ENCODE measurements at regions not wholly inside any gene's neighbourhood (a gene's known extent, or its start where the extent isn't known, plus 50 kb on each side); places are given as distances from the start of the nearest gene placed in this dataset.

DNA sequence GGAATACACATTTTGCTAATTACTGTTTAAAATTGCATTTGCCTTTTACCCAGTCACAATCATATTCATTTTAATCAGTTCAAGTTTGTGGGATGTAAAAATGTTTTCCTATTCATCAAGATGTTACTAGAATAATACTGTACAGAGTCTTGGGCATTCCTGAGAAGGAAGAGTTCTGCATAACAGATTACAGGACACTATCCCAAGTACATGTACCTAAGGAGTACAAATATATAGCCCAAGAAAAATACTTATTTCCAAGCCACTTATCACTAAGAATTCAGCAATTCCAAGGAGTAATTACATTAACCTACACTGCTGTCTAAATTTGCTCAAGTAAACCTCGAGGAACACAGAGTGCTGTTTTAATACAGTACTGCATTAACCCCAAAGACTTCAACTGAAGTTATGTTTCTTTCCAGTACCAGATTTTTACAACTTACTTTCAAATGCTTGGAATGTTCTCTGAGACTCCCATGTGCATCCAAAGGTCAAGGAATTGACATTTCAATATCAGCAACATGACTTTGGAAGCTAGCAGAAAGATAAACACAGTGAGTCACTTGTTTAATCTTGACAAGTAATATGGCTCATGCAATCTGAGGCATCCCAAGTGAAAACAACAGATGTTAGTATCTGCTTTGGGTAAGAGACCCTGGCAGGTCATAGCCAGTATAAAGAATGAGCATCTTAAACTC lies 125.4 kb upstream of the BET1 start:
- peak; percentile 8 for DNase-seq
- Histone ChIP-seq H2BK5ac (ENCODE audit: low read length) (no peak overlapping the region), H3K27ac (ENCODE audit: low read depth, low read length) (no peak overlapping the region), H3K27me3 (ENCODE audit: insufficient read depth, low read length, poor library complexity) (no peaks in the 10 kb centered on the region), H3K4ac (ENCODE audit: low read depth, low read length) (no peak overlapping the region), H3K4me3 (ENCODE audit: low read length) (no peak overlapping the region), H2BK120ac (ENCODE audit: low read depth, low read length) (no peak overlapping the region), H3K9ac (ENCODE audit: low read length) (no peak overlapping the region), H3K23ac (ENCODE audit: low read length) (no peak overlapping the region), H2BK15ac (replicated peaks; ENCODE audit: low read depth) (no peak overlapping the region), H3K4me1 (ENCODE audit: control insufficient read depth, low read depth, low read length) (no peaks in the 10 kb centered on the region), H3K79me1 (ENCODE audit: low read length) (no peaks in the 10 kb centered on the region), H3K79me2 (ENCODE audit: control insufficient read depth, insufficient read depth, low read length) (no peaks in the 10 kb centered on the region), H3K36me3 (ENCODE audit: control insufficient read depth, insufficient read depth, low read length) (no peaks in the 10 kb centered on the region), H3K4me2 (ENCODE audit: low read length) (no peak overlapping the region), H4K5ac (ENCODE audit: low read length) (no peak overlapping the region), H3K18ac (ENCODE audit: low read length) (no peak overlapping the region), H4K8ac (ENCODE audit: low read depth, low read length) (no peak overlapping the region), H3K56ac (ENCODE audit: low read length) (no peak overlapping the region), H2AK5ac (ENCODE audit: low read length) (no peak overlapping the region)
- WGBS (ENCODE audit: extremely low coverage, insufficient coverage, low lambda C conversion rate) = no CpG with 5 or more reads among the region's 1 CpG

DNA sequence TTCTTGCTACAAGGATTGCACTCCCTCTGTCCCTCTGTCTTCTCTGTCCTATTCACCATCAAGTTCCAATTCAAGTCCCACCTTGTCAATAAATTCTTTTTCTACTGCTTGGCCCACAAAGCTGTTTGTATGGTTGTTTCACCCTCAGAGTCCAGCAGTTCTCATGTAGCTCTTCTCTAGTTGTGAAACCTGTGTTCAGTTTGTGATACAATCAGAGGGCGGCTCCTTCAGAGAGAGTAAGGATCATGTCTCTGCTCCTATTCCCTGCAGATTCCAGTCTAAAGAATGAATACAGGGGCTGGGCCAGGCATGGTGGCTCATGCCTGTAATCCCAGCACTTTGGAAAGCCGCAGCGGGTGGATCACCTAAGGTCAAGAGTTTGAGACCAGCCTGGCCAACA lies 126.6 kb upstream of the BET1 start:
- Histone ChIP-seq H3K27me3 (ENCODE audit: insufficient read depth, low read length, poor library complexity) (no peaks in the 10 kb centered on the region), H4K5ac (ENCODE audit: low read length) (no peak overlapping the region), H2BK120ac (ENCODE audit: low read depth, low read length) (no peak overlapping the region), H3K9ac (ENCODE audit: low read length) (no peak overlapping the region), H3K27ac (ENCODE audit: low read depth, low read length) (no peak overlapping the region), H2BK15ac (replicated peaks; ENCODE audit: low read depth) (no peak overlapping the region), H3K4me1 (ENCODE audit: control insufficient read depth, low read depth, low read length) (no peaks in the 10 kb centered on the region), H2AK5ac (ENCODE audit: low read length) (no peak overlapping the region), H3K79me1 (ENCODE audit: low read length) (no peaks in the 10 kb centered on the region), H3K4me2 (ENCODE audit: low read length) (no peak overlapping the region), H4K8ac (ENCODE audit: low read depth, low read length) (no peak overlapping the region), H3K79me2 (ENCODE audit: control insufficient read depth, insufficient read depth, low read length) (no peaks in the 10 kb centered on the region), H2BK5ac (ENCODE audit: low read length) (no peak overlapping the region), H3K4me3 (ENCODE audit: low read length) (no peak overlapping the region), H3K18ac (ENCODE audit: low read length) (no peak overlapping the region), H3K56ac (ENCODE audit: low read length) (no peak overlapping the region), H3K36me3 (ENCODE audit: control insufficient read depth, insufficient read depth, low read length) (no peaks in the 10 kb centered on the region), H3K23ac (ENCODE audit: low read length) (no peak overlapping the region), H3K4ac (ENCODE audit: low read depth, low read length) (no peak overlapping the region)
- no peak for DNase-seq
- no CpG with 5 or more reads among the region's 3 CpGs for WGBS (ENCODE audit: extremely low coverage, insufficient coverage, low lambda C conversion rate)

DNA sequence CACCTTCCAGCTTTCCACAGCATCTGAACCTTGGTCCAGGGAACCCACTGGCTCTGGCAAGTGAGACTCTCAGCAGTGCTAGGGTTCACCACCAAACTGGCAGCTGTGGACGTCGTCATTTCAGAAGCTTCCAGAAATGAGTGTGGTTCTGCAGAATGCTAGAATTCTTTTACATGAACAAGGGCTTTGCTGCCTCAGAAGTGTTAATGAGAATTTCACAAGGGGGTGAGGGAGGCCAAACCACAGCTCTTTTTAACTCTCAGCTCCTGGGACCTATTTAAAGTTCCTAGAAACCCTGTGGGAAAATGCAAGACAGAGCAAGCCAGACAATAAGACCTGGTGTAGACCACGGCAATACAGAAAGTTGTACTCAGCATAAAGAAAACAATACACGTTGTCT lies 129.3 kb upstream of the BET1 start:
- H3K4me2 ChIP-seq (ENCODE audit: low read length) = no peak overlapping the region
- no peak overlapping the region for H4K5ac ChIP-seq (ENCODE audit: low read length)
- H3K18ac ChIP-seq (ENCODE audit: low read length) = peak overlapping the region; percentile 90
- H3K4me3 ChIP-seq (ENCODE audit: low read length) = no peak overlapping the region
- H3K23ac ChIP-seq (ENCODE audit: low read length) = no peak overlapping the region
- no peaks in the 10 kb centered on the region for H3K79me1 ChIP-seq (ENCODE audit: low read length)
- H2BK120ac ChIP-seq (ENCODE audit: low read depth, low read length) = no peak overlapping the region
- H4K8ac ChIP-seq (ENCODE audit: low read depth, low read length) = no peak overlapping the region
- no peak overlapping the region for H2AK5ac ChIP-seq (ENCODE audit: low read length)
- no peaks in the 10 kb centered on the region for H3K4me1 ChIP-seq (ENCODE audit: control insufficient read depth, low read depth, low read length)
- WGBS (ENCODE audit: extremely low coverage, insufficient coverage, low lambda C conversion rate) = no CpG with 5 or more reads among the region's 4 CpGs
- no peak overlapping the region for H2BK5ac ChIP-seq (ENCODE audit: low read length)
- no peak overlapping the region for H3K9ac ChIP-seq (ENCODE audit: low read length)
- H3K56ac ChIP-seq (ENCODE audit: low read length) = no peak overlapping the region
- no peaks in the 10 kb centered on the region for H3K27me3 ChIP-seq (ENCODE audit: insufficient read depth, low read length, poor library complexity)
- H3K27ac ChIP-seq (ENCODE audit: low read depth, low read length) = no peak overlapping the region
- H3K36me3 ChIP-seq (ENCODE audit: control insufficient read depth, insufficient read depth, low read length) = no peaks in the 10 kb centered on the region
- H3K4ac ChIP-seq (ENCODE audit: low read depth, low read length) = no peak overlapping the region
- DNase-seq = peak; percentile 16
- no peak overlapping the region for H2BK15ac ChIP-seq (replicated peaks; ENCODE audit: low read depth)
- no peaks in the 10 kb centered on the region for H3K79me2 ChIP-seq (ENCODE audit: control insufficient read depth, insufficient read depth, low read length)

DNA sequence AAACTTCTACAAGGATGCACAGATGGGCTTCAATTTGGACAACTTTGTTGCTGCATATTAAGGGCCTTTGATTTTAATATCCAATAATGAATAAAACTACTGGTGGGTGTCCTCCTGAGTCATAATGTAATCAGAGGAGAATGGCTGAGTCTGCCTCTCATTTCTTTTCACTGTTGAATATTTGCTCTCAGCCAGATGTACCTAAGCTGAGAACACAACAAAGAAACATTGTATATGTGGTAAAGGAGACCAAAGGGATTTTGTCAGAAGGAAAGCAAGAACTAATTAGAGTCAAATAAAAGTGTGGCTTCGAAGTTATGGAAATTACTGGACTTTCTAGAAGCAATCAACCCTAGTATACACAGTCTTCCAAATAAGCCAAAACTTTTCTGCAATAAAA lies 131.0 kb upstream of the BET1 start:
- Histone ChIP-seq H4K5ac (ENCODE audit: low read length) (no peak overlapping the region), H3K4ac (ENCODE audit: low read depth, low read length) (no peak overlapping the region), H3K79me2 (ENCODE audit: control insufficient read depth, insufficient read depth, low read length) (no peaks in the 10 kb centered on the region), H3K27me3 (ENCODE audit: insufficient read depth, low read length, poor library complexity) (no peaks in the 10 kb centered on the region), H2BK5ac (ENCODE audit: low read length) (no peak overlapping the region), H2BK15ac (replicated peaks; ENCODE audit: low read depth) (no peak overlapping the region), H3K27ac (ENCODE audit: low read depth, low read length) (no peak overlapping the region), H3K9ac (ENCODE audit: low read length) (no peak overlapping the region), H2BK120ac (ENCODE audit: low read depth, low read length) (no peak overlapping the region), H2AK5ac (ENCODE audit: low read length) (no peak overlapping the region), H3K18ac (ENCODE audit: low read length) (no peak overlapping the region), H3K4me1 (ENCODE audit: control insufficient read depth, low read depth, low read length) (no peaks in the 10 kb centered on the region), H3K56ac (ENCODE audit: low read length) (no peak overlapping the region), H3K4me3 (ENCODE audit: low read length) (no peak overlapping the region), H3K4me2 (ENCODE audit: low read length) (no peak overlapping the region), H3K36me3 (ENCODE audit: control insufficient read depth, insufficient read depth, low read length) (no peaks in the 10 kb centered on the region), H3K79me1 (ENCODE audit: low read length) (no peaks in the 10 kb centered on the region), H4K8ac (ENCODE audit: low read depth, low read length) (no peak overlapping the region), H3K23ac (ENCODE audit: low read length) (no peak overlapping the region)
- no CpG with 5 or more reads among the region's 1 CpG for WGBS (ENCODE audit: extremely low coverage, insufficient coverage, low lambda C conversion rate)
- no peak for DNase-seq

DNA sequence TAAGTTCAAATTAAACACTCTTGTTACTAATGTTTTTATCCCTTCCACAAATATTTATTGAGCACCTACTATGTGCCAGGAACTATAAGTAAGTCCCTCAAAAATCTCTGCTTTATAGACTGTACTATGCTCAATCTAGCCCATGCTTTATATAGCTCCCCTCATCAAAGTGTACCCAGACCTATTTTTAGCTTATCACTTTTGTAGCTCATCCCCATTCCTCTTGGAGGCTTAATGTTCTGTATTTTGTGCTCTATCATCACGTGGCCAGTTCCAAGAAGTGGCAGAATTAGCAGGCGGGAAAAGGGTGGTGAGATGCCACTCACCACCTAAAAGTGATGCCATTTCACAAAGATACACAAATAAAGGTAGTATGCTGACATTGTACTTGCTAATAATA lies 138.1 kb upstream of the BET1 start:
- no peak overlapping the region for H3K27ac ChIP-seq (ENCODE audit: low read depth, low read length)
- no CpG with 5 or more reads among the region's 2 CpGs for whole genome bisulfite sequencing (ENCODE audit: extremely low coverage, insufficient coverage, low lambda C conversion rate)
- no peak overlapping the region for H3K9ac ChIP-seq (ENCODE audit: low read length)

DNA sequence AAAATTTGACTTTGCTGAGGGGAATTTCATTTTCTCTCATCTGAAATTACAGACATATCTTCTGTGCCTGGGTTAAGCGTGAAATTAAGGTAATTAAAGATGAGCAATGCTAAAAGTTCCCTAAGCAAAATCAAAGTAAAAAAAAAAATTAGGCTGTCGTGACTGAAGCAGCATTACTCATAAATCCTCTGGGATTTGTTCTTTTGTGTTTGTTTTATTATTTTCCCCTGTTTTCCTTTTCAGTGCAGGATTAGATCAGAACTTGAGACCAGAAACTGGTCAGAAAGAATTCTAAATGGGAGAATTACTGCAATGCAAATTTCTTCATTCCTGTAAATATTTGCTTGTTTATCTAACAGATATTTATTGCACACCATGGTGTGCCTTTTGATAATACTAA lies 141.4 kb upstream of the BET1 start:
- Histone ChIP-seq H3K4ac (ENCODE audit: low read depth, low read length) (no peak overlapping the region), H2AK5ac (ENCODE audit: low read length) (no peak overlapping the region), H2BK5ac (ENCODE audit: low read length) (no peak overlapping the region), H3K4me1 (ENCODE audit: control insufficient read depth, low read depth, low read length) (no peaks in the 10 kb centered on the region), H4K5ac (ENCODE audit: low read length) (no peak overlapping the region), H3K18ac (ENCODE audit: low read length) (no peak overlapping the region), H3K9ac (ENCODE audit: low read length) (no peak overlapping the region), H3K4me2 (ENCODE audit: low read length) (no peak overlapping the region), H2BK120ac (ENCODE audit: low read depth, low read length) (no peak overlapping the region), H4K8ac (ENCODE audit: low read depth, low read length) (no peak overlapping the region), H3K27me3 (ENCODE audit: insufficient read depth, low read length, poor library complexity) (no peaks in the 10 kb centered on the region), H3K79me1 (ENCODE audit: low read length) (no peaks in the 10 kb centered on the region), H3K27ac (ENCODE audit: low read depth, low read length) (no peak overlapping the region), H2BK15ac (replicated peaks; ENCODE audit: low read depth) (no peak overlapping the region), H3K36me3 (ENCODE audit: control insufficient read depth, insufficient read depth, low read length) (no peaks in the 10 kb centered on the region), H3K23ac (ENCODE audit: low read length) (no peak overlapping the region), H3K4me3 (ENCODE audit: low read length) (no peak overlapping the region), H3K56ac (ENCODE audit: low read length) (no peak overlapping the region), H3K79me2 (ENCODE audit: control insufficient read depth, insufficient read depth, low read length) (no peaks in the 10 kb centered on the region)
- no CpG with 5 or more reads among the region's 2 CpGs for WGBS (ENCODE audit: extremely low coverage, insufficient coverage, low lambda C conversion rate)
- DNase-seq = no peak

More for the DNA sequence above, 138.1 kb upstream of the BET1 start:
- Histone ChIP-seq H3K56ac (ENCODE audit: low read length) (no peak overlapping the region), H4K8ac (ENCODE audit: low read depth, low read length) (no peak overlapping the region), H3K4me1 (ENCODE audit: control insufficient read depth, low read depth, low read length) (no peaks in the 10 kb centered on the region), H3K79me2 (ENCODE audit: control insufficient read depth, insufficient read depth, low read length) (no peaks in the 10 kb centered on the region), H3K23ac (ENCODE audit: low read length) (no peak overlapping the region), H2BK15ac (replicated peaks; ENCODE audit: low read depth) (no peak overlapping the region), H2AK5ac (ENCODE audit: low read length) (no peak overlapping the region), H3K4me2 (ENCODE audit: low read length) (no peak overlapping the region), H3K79me1 (ENCODE audit: low read length) (no peaks in the 10 kb centered on the region), H3K18ac (ENCODE audit: low read length) (no peak overlapping the region), H2BK120ac (ENCODE audit: low read depth, low read length) (no peak overlapping the region), H3K4ac (ENCODE audit: low read depth, low read length) (no peak overlapping the region), H3K27me3 (ENCODE audit: insufficient read depth, low read length, poor library complexity) (no peaks in the 10 kb centered on the region), H3K36me3 (ENCODE audit: control insufficient read depth, insufficient read depth, low read length) (no peaks in the 10 kb centered on the region), H3K4me3 (ENCODE audit: low read length) (no peak overlapping the region), H4K5ac (ENCODE audit: low read length) (no peak overlapping the region), H2BK5ac (ENCODE audit: low read length) (no peak overlapping the region)
- DNase-seq = no peak
